ENCODE measurements at regions not wholly inside any gene's neighbourhood (a gene's known extent, or its start where the extent isn't known, plus 50 kb on each side); places are given as distances from the start of the nearest gene placed in this dataset.

- no peak overlapping the region for H3K27ac ChIP-seq (ENCODE audit: low read depth in 1 of 2, low read length in 2 of 2)
- no peak for DNase-seq (ENCODE audit: low spot score)
Observed at GRCh38 chr7:113285411-113285810, 167.1 kb upstream of the SMIM30 start.

More at GRCh38 chr7:113285411-113285810, 167.1 kb upstream of the SMIM30 start:
- H3K4me1 ChIP-seq (ENCODE audit: control insufficient read depth in 4 of 4, insufficient read depth in 4 of 4, low read length in 3 of 4), result no peaks in the 10 kb centered on the region
- H3K9me3 ChIP-seq (ENCODE audit: control insufficient read depth in 4 of 4, low read length in 3 of 4), result no peaks in the 10 kb centered on the region
- H3K4me3 ChIP-seq (ENCODE audit: low read depth in 1 of 3, low read length in 3 of 3), result no peak overlapping the region
- peaks cover 0 to 3% (median 0%) of the 10 kb centered on the region in 4 donors for H3K27me3 ChIP-seq (ENCODE audit: control insufficient read depth in 4 of 4, insufficient read depth in 4 of 4, low read length in 3 of 4)
- no peak overlapping the region for H3K9ac ChIP-seq (ENCODE audit: low read depth in 1 of 2, low read length in 2 of 2)
- no peak for TF ChIP-seq TAF1 (conservative IDR thresholded peaks at IDR 0.05)
- TF ChIP-seq CTCF (IDR thresholded peaks at IDR 0.05; ENCODE audit: low read depth, low read length, missing input control), result no peak
- no peak for TF ChIP-seq HNF4A (conservative IDR thresholded peaks at IDR 0.05)
- no peak for TF ChIP-seq RXRA (IDR thresholded peaks at IDR 0.05)
- TF ChIP-seq FOXA1 (IDR thresholded peaks at IDR 0.05), result no peak
- no peak for TF ChIP-seq HNF4G (IDR thresholded peaks at IDR 0.05)
- TF ChIP-seq YY1 (IDR thresholded peaks at IDR 0.05), result no peak
- no peak for TF ChIP-seq FOXA2 (IDR thresholded peaks at IDR 0.05)
- no peak for TF ChIP-seq JUND (IDR thresholded peaks at IDR 0.05)
- no peak for TF ChIP-seq ZBTB33 (IDR thresholded peaks at IDR 0.05)
- no peak for TF ChIP-seq REST (IDR thresholded peaks at IDR 0.05)
- no peak for TF ChIP-seq MAX (IDR thresholded peaks at IDR 0.05)
- no peak for TF ChIP-seq NR2F2 (IDR thresholded peaks at IDR 0.05)
- no peak for TF ChIP-seq GABPA (IDR thresholded peaks at IDR 0.05 in 1 of 2, conservative IDR thresholded peaks at IDR 0.05 in 1 of 2)
- no peak for TF ChIP-seq SP1 (IDR thresholded peaks at IDR 0.05)
- no peak for TF ChIP-seq RAD21 (IDR thresholded peaks at IDR 0.05)
- TF ChIP-seq EGR1 (IDR thresholded peaks at IDR 0.05; ENCODE audit: low read depth in 2 of 2), result no peak
- no peak for TF ChIP-seq ATF3 (IDR thresholded peaks at IDR 0.05)
- WGBS, result 71% methylated on average over 3 of the region's 3 CpGs
- no peaks in the 10 kb centered on the region for H3K36me3 ChIP-seq (ENCODE audit: control insufficient read depth in 4 of 4, insufficient read depth in 3 of 4, low read depth in 1 of 4, low read length in 3 of 4)

Data from liver (tissue), 8 donors.